ENCODE measurements at regions not wholly inside any gene's neighbourhood (a gene's known extent, or its start where the extent isn't known, plus 50 kb on each side); places are given as distances from the start of the nearest gene placed in this dataset.
"Not testable (repeated sequence)": the region's sequence is repeated elsewhere in the genome, so short reads cannot be mapped to it uniquely, and the experiment has no call there.

DNA sequence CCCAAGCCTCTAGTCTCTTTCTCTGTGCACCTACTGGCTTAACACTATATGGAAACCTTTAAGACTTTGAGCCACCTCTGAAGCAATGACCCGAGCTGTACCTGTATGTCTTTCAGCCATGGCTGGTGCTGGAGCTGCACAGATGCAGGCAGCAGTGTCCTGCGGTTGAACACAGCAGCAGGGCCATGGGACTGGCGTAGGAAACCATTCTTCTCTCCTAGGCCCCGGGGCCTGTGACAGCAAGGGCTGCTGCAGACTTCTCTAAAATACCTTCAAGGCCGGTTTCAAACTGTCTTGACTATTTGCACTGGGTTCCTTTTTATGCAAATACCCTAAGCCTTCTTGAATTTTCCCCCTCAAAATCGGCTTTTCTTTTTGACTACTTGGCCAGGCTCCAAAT lies 243.6 kb downstream of the CWH43 start:
- intact Hi-C loops (cut with DNase I); H3K4me1 ChIP-seq; H3K36me3 ChIP-seq (replicated peaks in 1 of 2; ENCODE audit: insufficient read depth in 1 of 2, low read depth in 2 of 2); H3K4me3 ChIP-seq; H3K9me3 ChIP-seq; H3K27me3 ChIP-seq; H3K27ac ChIP-seq; ATAC-seq; DNase-seq: not testable (repeated sequence)
- 40 to 54% methylated on average over 5 to 6 of the region's 6 CpGs for WGBS, 2 donors

DNA sequence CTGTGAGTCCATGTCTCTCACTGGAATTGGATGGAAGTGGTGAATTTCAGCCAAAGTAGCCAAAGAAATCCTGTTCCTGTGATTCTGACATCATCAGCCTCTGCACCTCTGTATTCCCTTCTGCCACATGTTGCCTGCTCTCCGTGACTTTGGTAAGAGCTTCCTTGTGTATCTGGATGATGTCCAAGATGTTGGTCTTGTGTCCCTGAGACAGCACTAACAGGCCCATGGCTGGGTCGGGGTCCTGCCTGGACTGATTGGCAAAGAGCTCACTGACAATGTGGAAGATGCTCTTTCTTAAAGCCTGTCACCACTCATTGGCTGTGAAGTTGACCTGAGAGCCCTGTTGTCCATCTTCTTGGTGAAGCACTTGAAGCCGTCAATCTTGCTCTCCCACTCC lies 247.3 kb downstream of the CWH43 start:
- WGBS, 2 donors = 20 to 47% methylated on average over 2 to 3 of the region's 3 CpGs
- H3K9me3 ChIP-seq; intact Hi-C loops (cut with DNase I); H3K27ac ChIP-seq; H3K4me3 ChIP-seq; H3K27me3 ChIP-seq; H3K4me1 ChIP-seq; H3K36me3 ChIP-seq (replicated peaks in 1 of 2; ENCODE audit: insufficient read depth in 1 of 2, low read depth in 2 of 2); DNase-seq; ATAC-seq: not testable (repeated sequence)

GRCh38 chr4:49233749-49234148 lies 247.7 kb downstream of the CWH43 start:
- H3K36me3 ChIP-seq (replicated peaks in 1 of 2; ENCODE audit: insufficient read depth in 1 of 2, low read depth in 2 of 2); H3K27me3 ChIP-seq; intact Hi-C loops (cut with DNase I); H3K9me3 ChIP-seq; DNase-seq; ATAC-seq; H3K4me1 ChIP-seq; H3K4me3 ChIP-seq; H3K27ac ChIP-seq: not testable (repeated sequence)
- 40 to 41% methylated on average over 1 of the region's 1 CpG for WGBS, 2 donors

GRCh38 chr4:49234382-49234781 lies 248.3 kb downstream of the CWH43 start:
- ATAC-seq; H3K9me3 ChIP-seq; H3K36me3 ChIP-seq (replicated peaks in 1 of 2; ENCODE audit: insufficient read depth in 1 of 2, low read depth in 2 of 2); H3K4me3 ChIP-seq; H3K27ac ChIP-seq; H3K4me1 ChIP-seq; H3K27me3 ChIP-seq; intact Hi-C loops (cut with DNase I); DNase-seq: not testable (repeated sequence)
- WGBS, 2 donors = 40% methylated on average over 3 of the region's 3 CpGs; no CpG with 5 or more reads in 1 of the 2 donors

DNA sequence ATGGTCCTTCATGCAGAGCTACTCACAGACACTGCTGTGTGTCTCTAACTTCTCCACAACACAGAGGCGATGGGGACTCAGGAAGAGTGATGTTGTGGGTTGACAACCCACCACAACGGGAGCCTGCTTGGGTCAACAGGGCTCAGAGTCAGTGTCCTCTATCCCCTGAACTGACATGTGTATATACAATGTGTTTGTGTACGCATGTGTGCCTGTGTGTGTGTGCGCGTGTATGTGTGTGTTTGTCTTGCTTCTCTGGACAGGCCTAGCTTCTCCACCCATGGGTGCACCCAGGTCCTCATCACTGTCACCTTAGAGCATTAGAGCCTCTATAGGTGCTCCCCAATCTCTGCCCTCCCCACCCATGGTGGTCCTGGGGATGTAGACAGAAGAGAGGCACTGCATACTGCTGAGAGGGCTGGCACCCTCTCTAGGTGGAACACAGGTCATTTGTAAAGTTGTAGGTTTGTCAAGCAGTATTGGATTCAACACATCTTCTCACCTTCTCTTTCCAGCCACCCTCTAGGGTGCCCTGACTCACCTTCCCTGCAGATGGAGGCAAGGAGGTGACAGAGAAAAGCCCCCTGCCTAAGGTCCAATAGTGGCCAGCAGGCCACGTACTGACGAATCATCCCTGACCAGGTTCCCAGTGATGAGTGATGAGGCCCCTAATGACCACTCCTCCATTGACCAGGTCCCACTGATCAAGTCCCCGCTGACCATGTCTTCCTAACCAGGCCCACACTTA lies 249.5 kb downstream of the CWH43 start:
- H3K27ac ChIP-seq; intact Hi-C loops (cut with DNase I); H3K27me3 ChIP-seq; H3K9me3 ChIP-seq; H3K4me1 ChIP-seq; H3K4me3 ChIP-seq; H3K36me3 ChIP-seq (replicated peaks in 1 of 2; ENCODE audit: insufficient read depth in 1 of 2, low read depth in 2 of 2); ATAC-seq; DNase-seq: not testable (repeated sequence)
- WGBS, 2 donors = 63 to 70% methylated on average over 5 to 8 of the region's 8 CpGs

DNA sequence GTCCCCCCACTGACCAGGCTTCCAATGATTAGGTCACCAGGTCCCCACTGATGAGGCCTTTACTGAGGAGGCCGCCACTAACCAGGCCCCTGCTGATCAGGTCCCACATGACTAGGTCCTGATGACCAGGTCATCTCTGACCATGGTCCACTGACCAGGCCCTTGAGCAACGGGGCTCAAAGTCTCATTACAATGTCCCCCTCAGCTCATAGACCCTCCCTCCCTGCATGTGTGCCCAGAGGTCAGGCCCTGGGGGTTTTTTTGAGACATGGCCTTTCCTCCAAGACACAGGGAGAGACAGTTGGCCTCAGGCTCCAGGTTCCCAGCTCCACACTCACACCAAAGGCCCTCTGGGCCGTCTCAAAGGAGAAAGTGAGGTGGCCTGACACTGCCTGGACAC lies 250.4 kb downstream of the CWH43 start:
- intact Hi-C loops (cut with DNase I); H3K27me3 ChIP-seq; H3K4me3 ChIP-seq; H3K4me1 ChIP-seq; ATAC-seq; H3K27ac ChIP-seq; H3K36me3 ChIP-seq (replicated peaks in 1 of 2; ENCODE audit: insufficient read depth in 1 of 2, low read depth in 2 of 2); H3K9me3 ChIP-seq; DNase-seq: not testable (repeated sequence)
- WGBS, 2 donors = 25 to 26% methylated on average over 3 of the region's 3 CpGs

DNA sequence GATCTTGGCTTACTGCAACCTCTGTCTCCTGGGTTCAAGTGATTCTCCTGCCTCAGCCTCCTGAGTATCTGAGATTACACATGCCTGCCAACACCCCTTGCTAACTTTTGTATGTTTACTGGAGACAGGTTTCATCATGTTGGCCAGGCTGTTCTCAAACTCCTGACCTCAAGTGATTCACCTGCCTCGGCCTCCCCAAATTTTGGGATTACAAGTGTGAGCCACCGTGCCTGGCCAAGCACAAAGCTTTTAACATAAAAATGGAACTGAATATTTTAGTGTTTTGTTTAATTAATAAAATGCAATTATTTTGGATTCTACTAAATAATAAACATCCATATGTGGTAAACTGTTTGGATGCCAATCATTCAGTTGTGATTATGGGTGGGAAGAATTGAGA lies 255.2 kb downstream of the CWH43 start:
- H3K36me3 ChIP-seq (replicated peaks in 1 of 2; ENCODE audit: insufficient read depth in 1 of 2, low read depth in 2 of 2) = not testable (repeated sequence)
- WGBS, 2 donors = 50 to 55% methylated on average over 2 of the region's 2 CpGs

GRCh38 chr4:49262786-49263185 lies 276.7 kb downstream of the CWH43 start:
- H3K4me3 ChIP-seq; DNase-seq; H3K4me1 ChIP-seq; H3K27ac ChIP-seq; H3K36me3 ChIP-seq (replicated peaks in 1 of 2; ENCODE audit: insufficient read depth in 1 of 2, low read depth in 2 of 2); intact Hi-C loops (cut with DNase I); H3K27me3 ChIP-seq; ATAC-seq; H3K9me3 ChIP-seq: not testable (repeated sequence)
- 17 to 33% methylated on average over 2 of the region's 2 CpGs for WGBS, 2 donors

More for the DNA sequence above, 255.2 kb downstream of the CWH43 start:
- H3K27me3 ChIP-seq; DNase-seq; ATAC-seq; H3K4me3 ChIP-seq; H3K27ac ChIP-seq; intact Hi-C loops (cut with DNase I); H3K9me3 ChIP-seq; H3K4me1 ChIP-seq: not testable (repeated sequence)

GRCh38 chr4:49270435-49270834 lies 284.4 kb downstream of the CWH43 start:
- H3K4me3 ChIP-seq; H3K4me1 ChIP-seq; H3K27me3 ChIP-seq; H3K36me3 ChIP-seq (replicated peaks in 1 of 2; ENCODE audit: insufficient read depth in 1 of 2, low read depth in 2 of 2); ATAC-seq; H3K9me3 ChIP-seq; H3K27ac ChIP-seq; intact Hi-C loops (cut with DNase I); DNase-seq: not testable (repeated sequence)
- 35 to 58% methylated on average over 4 to 20 of the region's 28 CpGs for WGBS, 2 donors

- H3K36me3 ChIP-seq (replicated peaks in 1 of 2; ENCODE audit: insufficient read depth in 1 of 2, low read depth in 2 of 2); ATAC-seq; H3K9me3 ChIP-seq; intact Hi-C loops (cut with DNase I); H3K27me3 ChIP-seq; H3K27ac ChIP-seq; H3K4me1 ChIP-seq; H3K4me3 ChIP-seq; DNase-seq: not testable (repeated sequence)
- 56% methylated on average over 18 of the region's 21 CpGs; no CpG with 5 or more reads in 1 of the 2 donors for WGBS, 2 donors
Measured at GRCh38 chr4:49270912-49271311, 284.8 kb downstream of the CWH43 start.

DNA sequence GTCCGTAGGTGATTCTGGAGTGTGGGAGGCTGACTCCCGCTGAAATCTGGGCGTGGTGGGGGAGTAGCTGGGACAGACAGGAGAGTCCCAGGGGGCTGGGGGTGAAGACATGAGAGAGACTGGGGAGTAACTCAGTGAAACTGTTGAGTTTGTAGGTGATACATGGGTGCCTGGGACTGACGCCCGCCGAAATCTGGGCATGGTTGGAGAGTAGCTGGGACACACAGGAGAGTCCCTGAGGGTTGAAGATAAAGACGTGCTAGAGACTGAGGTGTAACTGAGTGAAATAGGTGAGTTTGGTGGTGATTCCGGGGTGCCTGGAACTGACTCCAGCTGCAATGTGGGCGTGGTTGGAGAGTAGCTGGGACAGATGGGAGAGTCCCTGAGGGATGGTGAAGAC lies 299.8 kb downstream of the CWH43 start:
- H3K9me3 ChIP-seq; H3K27me3 ChIP-seq; H3K4me1 ChIP-seq; intact Hi-C loops (cut with DNase I); H3K36me3 ChIP-seq (replicated peaks in 1 of 2; ENCODE audit: insufficient read depth in 1 of 2, low read depth in 2 of 2); H3K27ac ChIP-seq; H3K4me3 ChIP-seq; DNase-seq; ATAC-seq: not testable (repeated sequence)
- 68% methylated on average over 6 of the region's 9 CpGs; no CpG with 5 or more reads in 1 of the 2 donors for WGBS, 2 donors

DNA sequence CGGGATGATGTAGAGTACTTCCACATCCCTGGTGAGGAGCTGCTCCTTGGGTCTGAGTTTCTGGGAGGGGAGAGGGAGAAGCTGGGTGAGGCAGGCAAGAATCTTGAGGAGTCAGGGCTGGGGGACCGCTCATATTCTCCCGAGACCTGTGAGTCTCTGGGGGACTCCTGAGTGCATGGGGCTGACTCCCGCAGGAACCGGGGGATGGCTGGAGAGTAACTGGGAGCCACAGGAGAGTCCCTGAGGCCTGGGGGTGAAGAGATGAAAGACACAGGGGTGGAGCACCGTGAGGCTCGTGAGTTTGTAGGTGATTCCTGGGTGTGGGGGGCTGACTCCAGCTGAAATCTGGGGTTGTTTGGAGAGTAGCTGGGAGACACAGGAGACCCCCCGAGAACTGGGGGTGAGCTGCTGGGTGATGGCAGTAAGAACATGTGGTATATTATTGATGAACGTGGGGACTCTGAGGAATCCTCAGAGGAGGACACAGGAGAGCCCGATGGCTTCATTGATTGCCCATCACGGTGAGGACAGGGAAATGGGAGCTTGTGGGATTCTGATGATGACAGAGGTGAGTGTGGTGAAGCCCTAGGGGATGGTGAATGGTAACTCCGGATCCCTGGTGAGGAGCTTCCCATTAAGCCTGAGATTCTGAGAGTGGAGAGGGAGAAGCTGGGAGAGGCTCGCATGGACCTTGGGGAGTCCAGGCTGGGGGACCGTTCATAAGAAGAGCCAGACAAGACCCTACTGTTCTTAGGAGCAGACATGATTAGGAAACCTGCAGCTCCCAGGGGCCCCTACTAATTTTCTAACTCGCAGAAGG lies 301.1 kb downstream of the CWH43 start:
- WGBS, 2 donors = 24 to 64% methylated on average over 3 to 15 of the region's 15 CpGs
- intact Hi-C loops (cut with DNase I); H3K27ac ChIP-seq: not testable (repeated sequence)

More for the DNA sequence above, 301.1 kb downstream of the CWH43 start:
- H3K27me3 ChIP-seq; H3K4me3 ChIP-seq; H3K4me1 ChIP-seq; ATAC-seq; H3K9me3 ChIP-seq; DNase-seq; H3K36me3 ChIP-seq (replicated peaks in 1 of 2; ENCODE audit: insufficient read depth in 1 of 2, low read depth in 2 of 2): not testable (repeated sequence)

All from body of pancreas (tissue), 4 donors.